IPS DF 4.7 (cell line): ENCODE measurements at regions not wholly inside any gene's neighbourhood (a gene's known extent, or its start where the extent isn't known, plus 50 kb on each side); places are given as distances from the start of the nearest gene placed in this dataset.

Source experiments
- DNase-seq: peaks from one replicate; pipeline ENCODE4 v3.0.0-alpha.2; 2013; ENCODE audit warnings: low spot score; ENCODE audit errors: extremely low read depth

- no peak for DNase-seq
These were observed 322.4 kb upstream of the TSHZ2 start for GRCh38 chr20:52649727-52650126.

GRCh38 chr20:52645822-52646221, 326.3 kb upstream of the TSHZ2 start:
- no peak for DNase-seq

GRCh38 chr20:52643034-52643433, 329.1 kb upstream of the TSHZ2 start:
- no peak for DNase-seq

DNA sequence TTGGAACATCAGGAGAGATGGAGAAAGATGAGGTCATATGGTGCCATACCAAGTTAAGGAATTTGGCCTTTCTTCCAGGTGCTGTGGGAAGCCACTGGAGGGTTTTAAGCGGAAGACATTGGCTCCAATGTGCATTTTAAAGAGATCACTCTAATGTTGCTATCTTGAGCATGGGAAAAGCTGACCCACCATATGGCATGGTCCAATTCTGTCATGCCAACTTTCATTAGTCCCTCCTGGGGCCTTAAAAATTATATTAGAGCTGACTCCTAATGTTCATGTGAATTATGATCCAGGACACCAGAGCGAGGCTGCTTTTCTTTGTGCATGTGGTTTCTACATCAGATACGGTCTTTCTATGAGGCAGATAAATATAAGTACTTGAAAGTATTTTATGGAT, 335.0 kb upstream of the TSHZ2 start:
- no peak for DNase-seq

- no peak for DNase-seq
These were observed 340.7 kb upstream of the TSHZ2 start for GRCh38 chr20:52631469-52631868.

GRCh38 chr20:52630138-52630537, 342.0 kb upstream of the TSHZ2 start:
- no peak for DNase-seq

GRCh38 chr20:52624281-52624680, 347.9 kb upstream of the TSHZ2 start:
- no peak for DNase-seq

DNA sequence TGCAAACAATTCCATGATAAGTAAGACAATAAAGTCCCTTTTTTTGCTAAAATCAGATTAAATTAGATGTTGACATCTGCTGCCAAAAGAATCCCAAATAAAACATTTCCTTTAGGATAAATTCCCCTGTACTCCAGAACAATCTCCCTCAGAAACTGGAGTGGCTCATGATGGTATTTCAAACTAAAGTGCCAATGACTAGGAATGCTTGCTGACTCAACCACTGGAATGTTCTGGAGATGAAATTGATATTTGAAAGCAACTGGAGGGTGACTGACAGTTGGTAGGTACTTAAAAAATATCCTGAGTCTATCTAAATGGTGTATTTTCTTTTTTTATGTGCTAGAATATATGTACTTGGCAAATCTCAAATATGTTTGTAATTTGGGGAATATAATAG, 350.1 kb upstream of the TSHZ2 start:
- no peak for DNase-seq

DNA sequence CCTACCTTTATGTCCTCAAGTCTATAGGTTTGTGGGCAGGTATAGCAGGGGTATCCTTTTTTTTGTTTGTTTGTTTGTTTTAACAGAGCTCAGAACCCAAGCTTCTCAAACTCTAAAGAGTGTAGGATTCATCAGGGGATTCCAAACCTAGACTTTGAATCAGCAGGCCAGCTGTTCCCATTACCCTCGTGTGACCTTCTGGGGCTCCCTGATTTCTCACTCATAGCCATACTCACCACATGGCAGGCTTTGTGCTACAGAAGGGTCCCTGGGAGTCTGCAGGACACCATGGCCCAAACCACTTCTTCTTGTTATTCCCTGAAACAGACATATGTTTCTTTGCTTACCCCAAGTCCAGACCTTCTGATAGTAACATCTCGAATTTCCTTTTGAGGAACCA, 350.8 kb upstream of the TSHZ2 start:
- no peak for DNase-seq

DNA sequence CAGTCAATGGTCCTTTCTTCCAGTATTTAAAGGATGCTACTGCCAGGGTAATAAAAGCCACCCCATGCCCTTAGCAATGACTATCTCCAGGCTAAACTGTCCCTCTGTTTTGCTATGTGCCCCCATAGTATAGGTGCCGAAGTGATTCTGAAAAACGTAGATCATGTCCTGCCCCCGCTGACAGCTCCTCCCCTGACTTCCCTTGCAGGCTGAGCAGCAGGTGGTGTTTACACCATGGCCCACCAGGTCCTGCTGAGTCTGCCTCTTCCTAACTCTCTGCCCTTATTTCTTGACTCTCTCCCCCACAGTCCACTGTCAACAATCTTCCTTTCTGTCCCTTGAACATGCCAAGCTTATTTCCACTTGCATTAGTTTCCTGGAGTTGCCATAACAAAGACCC, 352.5 kb upstream of the TSHZ2 start:
- DNase-seq, result no peak

GRCh38 chr20:52619101-52619500, 353.1 kb upstream of the TSHZ2 start:
- no peak for DNase-seq

GRCh38 chr20:52616629-52617028, 355.5 kb upstream of the TSHZ2 start:
- DNase-seq, result no peak

- DNase-seq, result no peak
These were observed 357.9 kb upstream of the TSHZ2 start for GRCh38 chr20:52614051-52614863.

DNA sequence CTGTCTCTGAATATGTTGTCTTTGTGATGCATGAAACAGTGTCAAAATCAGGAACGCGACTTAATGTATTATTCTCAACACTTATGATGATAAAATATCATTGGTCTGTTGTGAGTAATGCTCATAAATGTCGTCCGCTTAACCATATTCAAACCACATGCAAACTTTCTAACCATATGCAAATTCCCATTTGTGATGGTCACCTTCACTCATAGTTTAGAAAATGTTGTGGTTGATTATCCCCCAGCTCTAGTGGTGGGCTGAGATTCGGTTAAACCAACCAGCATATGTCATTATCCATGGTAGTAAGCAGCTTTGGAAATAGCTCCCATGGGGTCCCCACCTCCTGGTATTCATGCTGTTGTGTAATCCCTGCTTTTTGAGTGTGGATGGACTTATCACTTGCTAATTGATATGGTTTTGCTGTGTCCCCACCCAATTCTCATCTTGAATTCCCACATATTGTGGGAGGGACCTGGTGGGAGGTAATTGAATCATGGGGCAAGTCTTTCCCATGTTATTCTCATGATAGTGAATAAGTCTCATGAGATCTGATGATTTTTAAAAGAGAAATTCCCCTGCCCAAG, 360.0 kb upstream of the TSHZ2 start:
- no peak for DNase-seq

- DNase-seq, result no peak
These were observed 361.4 kb upstream of the TSHZ2 start for GRCh38 chr20:52610749-52611148.

DNA sequence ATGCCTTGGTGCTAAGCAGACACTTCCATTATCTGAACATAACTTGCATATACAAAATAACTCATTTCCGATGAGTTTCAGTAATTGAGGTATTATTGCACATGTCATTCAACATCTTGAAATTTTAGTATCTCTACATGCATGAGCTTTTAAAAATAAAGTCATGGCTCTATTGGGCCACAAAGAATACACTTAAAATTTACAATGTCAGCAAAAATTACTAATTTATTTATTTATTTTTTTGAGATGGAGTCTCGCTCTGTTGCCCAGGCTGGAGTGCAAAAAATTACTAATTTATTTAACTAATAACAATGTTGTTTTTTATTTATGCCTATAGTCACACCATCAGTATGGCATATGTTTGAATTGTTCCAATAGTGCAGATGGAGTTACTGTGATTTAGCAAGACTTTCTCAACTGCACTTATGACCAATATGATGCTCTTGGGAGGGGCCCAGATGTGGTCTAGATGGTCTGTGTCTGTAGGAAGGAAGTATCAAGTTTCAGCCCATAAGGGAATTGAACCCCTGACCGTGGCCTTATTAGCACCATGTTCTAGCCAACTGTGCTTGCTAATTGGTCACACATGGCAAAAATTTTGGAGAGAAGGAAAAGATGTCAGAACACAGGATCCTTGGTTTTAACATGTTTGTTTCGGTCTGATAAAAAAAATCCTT, 370.7 kb upstream of the TSHZ2 start:
- DNase-seq, result no peak

DNA sequence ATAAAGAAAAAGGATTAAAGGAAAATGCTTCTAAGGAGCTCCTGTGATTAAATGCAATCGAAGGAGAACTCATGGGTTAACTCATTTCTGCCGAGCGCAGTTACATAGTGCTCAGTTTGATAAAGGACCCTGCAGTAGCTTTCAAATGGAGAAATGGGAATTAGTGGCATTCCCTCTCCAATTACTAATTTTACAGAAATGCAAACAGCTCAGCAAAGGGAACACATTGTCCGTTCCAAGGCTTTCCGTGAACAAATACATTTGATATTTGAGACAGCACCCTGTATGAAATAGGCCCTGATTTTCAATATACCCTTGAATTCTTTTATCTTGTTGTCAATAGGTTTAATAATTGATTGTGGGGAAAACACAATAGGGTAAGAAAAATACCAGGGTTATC, 375.9 kb upstream of the TSHZ2 start:
- no peak for DNase-seq

DNA sequence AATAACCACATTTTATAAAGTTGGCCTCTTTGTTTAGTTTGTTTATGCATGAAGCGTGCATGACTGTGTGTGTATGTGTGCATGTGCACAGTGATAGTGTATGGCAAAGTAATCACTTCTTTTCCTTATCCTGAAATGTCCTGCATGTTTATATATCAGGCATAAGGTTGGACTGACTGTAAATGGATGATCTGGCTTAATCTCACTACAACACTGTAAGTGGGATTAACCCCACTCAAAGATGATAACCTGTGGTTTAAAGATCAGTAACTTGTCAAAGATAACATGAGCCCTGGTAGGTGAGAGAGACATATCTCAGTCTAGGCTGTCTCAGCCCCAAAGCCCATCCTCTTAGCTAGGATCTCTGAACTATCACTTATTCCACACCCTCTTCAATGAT, 376.6 kb upstream of the TSHZ2 start:
- DNase-seq, result no peak

DNA sequence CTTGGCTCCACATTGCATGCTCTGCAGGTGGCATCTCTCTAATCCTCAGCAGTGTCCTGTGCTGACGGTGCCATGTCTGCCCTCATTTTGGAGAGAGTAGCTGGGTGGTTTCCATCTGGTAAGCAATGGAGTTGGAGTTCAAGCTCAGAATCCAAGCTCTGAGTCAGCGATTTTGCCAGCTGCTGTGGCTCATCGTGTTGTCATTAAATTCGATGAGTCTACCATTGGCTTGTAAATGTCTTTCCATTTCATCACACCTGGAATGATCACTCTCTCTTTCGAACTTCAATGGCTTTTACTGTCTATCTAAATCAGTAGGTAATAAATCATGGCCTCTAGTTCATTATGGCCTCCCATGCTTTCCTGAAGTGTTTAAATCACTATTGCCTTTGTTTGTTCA, 378.5 kb upstream of the TSHZ2 start:
- DNase-seq, result no peak

GRCh38 chr20:52592567-52592966, 379.6 kb upstream of the TSHZ2 start:
- DNase-seq, result no peak

GRCh38 chr20:52590100-52590499, 382.1 kb upstream of the TSHZ2 start:
- no peak for DNase-seq

- no peak for DNase-seq
These were observed 382.8 kb upstream of the TSHZ2 start for GRCh38 chr20:52589251-52589812.
